ENCODE measurements at regions not wholly inside any gene's neighbourhood (a gene's known extent, or its start where the extent isn't known, plus 50 kb on each side); places are given as distances from the start of the nearest gene placed in this dataset.

GRCh38 chr15:98067339-98067738, 106.8 kb downstream of the ARRDC4 start:
- Histone ChIP-seq H3K79me2 (ENCODE audit: low read length) (no peaks in the 10 kb centered on the region), H3K4me3 (ENCODE audit: low read length) (no peak overlapping the region), H3K4me2 (ENCODE audit: low read length) (no peak overlapping the region), H4K20me1 (ENCODE audit: insufficient read depth, low read length) (no peaks in the 10 kb centered on the region), H3K4me1 (ENCODE audit: low read length) (no peaks in the 10 kb centered on the region), H2AFZ (ENCODE audit: low read depth, low read length) (no peak overlapping the region), H3K36me3 (replicated peaks; ENCODE audit: low read depth, low read length) (no peaks in the 10 kb centered on the region), H3K27me3 (ENCODE audit: low read depth, low read length) (no peaks in the 10 kb centered on the region), H3K9me3 (ENCODE audit: insufficient read depth, low read length) (no peaks in the 10 kb centered on the region), H3K9ac (ENCODE audit: low read length) (no peak overlapping the region), H3K27ac (ENCODE audit: low read length) (no peak overlapping the region)
- TF ChIP-seq CTCF (IDR thresholded peaks at IDR 0.05; ENCODE audit: low read depth, low read length): no peak
- no peak for TF ChIP-seq EZH2phosphoT487 (IDR thresholded peaks at IDR 0.05; ENCODE audit: low read depth)

GRCh38 chr15:98069256-98069655, 108.8 kb downstream of the ARRDC4 start:
- no peak overlapping the region for H3K4me2 ChIP-seq (ENCODE audit: low read length)
- no peaks in the 10 kb centered on the region for H3K9me3 ChIP-seq (ENCODE audit: insufficient read depth, low read length)
- H3K27ac ChIP-seq (ENCODE audit: low read length): no peak overlapping the region
- no peaks in the 10 kb centered on the region for H4K20me1 ChIP-seq (ENCODE audit: insufficient read depth, low read length)
- no peak overlapping the region for H3K4me3 ChIP-seq (ENCODE audit: low read length)
- no peak for TF ChIP-seq CTCF (IDR thresholded peaks at IDR 0.05; ENCODE audit: low read depth, low read length)
- TF ChIP-seq EZH2phosphoT487 (IDR thresholded peaks at IDR 0.05; ENCODE audit: low read depth): no peak
- no peaks in the 10 kb centered on the region for H3K36me3 ChIP-seq (replicated peaks; ENCODE audit: low read depth, low read length)
- H3K27me3 ChIP-seq (ENCODE audit: low read depth, low read length): no peaks in the 10 kb centered on the region
- no peak overlapping the region for H3K9ac ChIP-seq (ENCODE audit: low read length)
- no peaks in the 10 kb centered on the region for H3K4me1 ChIP-seq (ENCODE audit: low read length)
- no peak overlapping the region for H2AFZ ChIP-seq (ENCODE audit: low read depth, low read length)
- H3K79me2 ChIP-seq (ENCODE audit: low read length): no peaks in the 10 kb centered on the region

- H3K27me3 ChIP-seq (ENCODE audit: low read depth, low read length): no peaks in the 10 kb centered on the region
These were observed 109.6 kb downstream of the ARRDC4 start for GRCh38 chr15:98070137-98070536.

GRCh38 chr15:98071786-98072185, 111.3 kb downstream of the ARRDC4 start:
- TF ChIP-seq CTCF (IDR thresholded peaks at IDR 0.05; ENCODE audit: low read depth, low read length): no peak
- no peak for TF ChIP-seq EZH2phosphoT487 (IDR thresholded peaks at IDR 0.05; ENCODE audit: low read depth)
- Histone ChIP-seq H3K79me2 (ENCODE audit: low read length) (no peaks in the 10 kb centered on the region), H3K27ac (ENCODE audit: low read length) (no peak overlapping the region), H3K4me2 (ENCODE audit: low read length) (no peak overlapping the region), H3K27me3 (ENCODE audit: low read depth, low read length) (no peaks in the 10 kb centered on the region), H2AFZ (ENCODE audit: low read depth, low read length) (no peak overlapping the region), H3K9ac (ENCODE audit: low read length) (no peak overlapping the region), H3K4me1 (ENCODE audit: low read length) (no peaks in the 10 kb centered on the region), H4K20me1 (ENCODE audit: insufficient read depth, low read length) (no peaks in the 10 kb centered on the region), H3K36me3 (replicated peaks; ENCODE audit: low read depth, low read length) (no peaks in the 10 kb centered on the region), H3K4me3 (ENCODE audit: low read length) (no peak overlapping the region), H3K9me3 (ENCODE audit: insufficient read depth, low read length) (no peaks in the 10 kb centered on the region)

More at GRCh38 chr15:98070137-98070536, 109.6 kb downstream of the ARRDC4 start:
- Histone ChIP-seq H3K4me1 (ENCODE audit: low read length) (no peaks in the 10 kb centered on the region), H3K9ac (ENCODE audit: low read length) (no peak overlapping the region), H3K4me3 (ENCODE audit: low read length) (no peak overlapping the region), H4K20me1 (ENCODE audit: insufficient read depth, low read length) (no peaks in the 10 kb centered on the region), H3K27ac (ENCODE audit: low read length) (no peak overlapping the region), H3K36me3 (replicated peaks; ENCODE audit: low read depth, low read length) (no peaks in the 10 kb centered on the region), H3K79me2 (ENCODE audit: low read length) (no peaks in the 10 kb centered on the region), H3K9me3 (ENCODE audit: insufficient read depth, low read length) (no peaks in the 10 kb centered on the region), H2AFZ (ENCODE audit: low read depth, low read length) (no peak overlapping the region), H3K4me2 (ENCODE audit: low read length) (no peak overlapping the region)
- TF ChIP-seq EZH2phosphoT487 (IDR thresholded peaks at IDR 0.05; ENCODE audit: low read depth): no peak
- TF ChIP-seq CTCF (IDR thresholded peaks at IDR 0.05; ENCODE audit: low read depth, low read length): no peak

Measured in OCI-LY3 (cell line).